Suprapubic skin (tissue), 3 donors: ENCODE measurements at regions not wholly inside any gene's neighbourhood (a gene's known extent, or its start where the extent isn't known, plus 50 kb on each side); places are given as distances from the start of the nearest gene placed in this dataset.

Experiments used
- CTCF ChIP-seq, 2 donors: fragments of 200-600 bp in 1 of 2; fragments of 450-650 bp in 1 of 2; sonication (generic) in 1 of 2; IDR thresholded peaks; one replicate each; pipeline ENCODE4 v1.5.1; 2016 to 2019; ENCODE audit warnings: antibody characterized with exemption in 2 of 2, mild to moderate bottlenecking in 1 of 2, moderate library complexity in 1 of 2
- POLR2A ChIP-seq, 2 donors: fragments of 450-650 bp; IDR thresholded peaks; one replicate each; pipeline ENCODE4 v1.6.1; 2017; ENCODE audit warnings: antibody characterized with exemption in 2 of 2, mild to moderate bottlenecking in 2 of 2, moderate library complexity in 2 of 2

- TF ChIP-seq CTCF (IDR thresholded peaks at IDR 0.05) (no peak), POLR2A (IDR thresholded peaks at IDR 0.05) (no peak)
Measured at GRCh38 chr10:28387140-28387539, 84.3 kb upstream of the MPP7 start.
